Endothelial cell of umbilical vein (primary cell): ENCODE measurements at regions not wholly inside any gene's neighbourhood (a gene's known extent, or its start where the extent isn't known, plus 50 kb on each side); places are given as distances from the start of the nearest gene placed in this dataset.
"Not testable (repeated sequence)": the region's sequence is repeated elsewhere in the genome, so short reads cannot be mapped to it uniquely, and the experiment has no call there.

ENCODE experiments used
- BruUV-seq: library from RNA; stranded (reverse); fragments of 400-500 nt; replicated peaks from 2 replicates; lab custom pipeline; 2021; lab: Mats Ljungman, UMichigan
- CTCF ChIA-PET: fragments of 300-600, 350-600 bp; sonication (Branson Sonifier 250); formaldehyde crosslinking; loops from one replicate; lab custom pipeline; 2021; ENCODE audit warnings: antibody characterized with exemption, inconsistent platforms; lab: Charles Lee
- POLR2A ChIA-PET: fragments of 300-600, 350-600 bp; sonication (Branson Sonifier 250); formaldehyde crosslinking; loops from one replicate; lab custom pipeline; 2021; ENCODE audit warnings: antibody characterized with exemption, inconsistent platforms; lab: Charles Lee
- DNase-seq: peaks from one replicate; pipeline ENCODE4 v3.0.0-alpha.2; 2011; ENCODE audit warnings: low read depth, low spot score
- FAIRE-seq: peaks from 2 replicates; lab custom pipeline; 2011; peaks lifted over from hg19 to GRCh38; lab: Jason Lieb, UNC
- H2AFZ ChIP-seq: 2 replicates; pipeline ENCODE4 v1.6.0; 2012; ENCODE audit warnings: low read depth, low read length, control low read depth, inconsistent platforms
- H3K27ac ChIP-seq: 2 replicates; pipeline ENCODE4 v1.5.1; 2011; ENCODE audit warnings: low read depth, mild to moderate bottlenecking, control low read depth, low read length, moderate library complexity; ENCODE audit not compliant: insufficient read depth
- H3K27me3 ChIP-seq, 2 experiments: 2 replicates each; pipeline versions ENCODE4 v1.6.0 to v1.6.1; 2011; ENCODE audit warnings: low read length in 2 of 2, mixed read lengths in 1 of 2; ENCODE audit not compliant: control insufficient read depth in 2 of 2, insufficient read depth in 2 of 2
- H3K36me3 ChIP-seq, 2 experiments: 2 replicates in 1 of 2; 3 replicates in 1 of 2; pipeline ENCODE4 v1.5.1; 2011; ENCODE audit warnings: low read length in 2 of 2, mild to moderate bottlenecking in 1 of 2, moderate library complexity in 1 of 2; ENCODE audit not compliant: control insufficient read depth in 2 of 2, insufficient read depth in 2 of 2; ENCODE audit errors: extremely low read depth in 1 of 2
- H3K4me1 ChIP-seq: 3 replicates; pipeline ENCODE4 v1.5.1; 2011; ENCODE audit warnings: mild to moderate bottlenecking, low read length; ENCODE audit not compliant: control insufficient read depth, insufficient read depth; ENCODE audit errors: extremely low read depth
- H3K4me2 ChIP-seq: 2 replicates; pipeline ENCODE4 v1.6.1; 2011; ENCODE audit warnings: low read length, control low read depth, mixed read lengths; ENCODE audit not compliant: insufficient read depth
- H3K4me3 ChIP-seq, 3 experiments: fragments of 200-600 bp in 1 of 3; sonication (generic), shearing (Covaris generic) in 1 of 3; replicated peaks in 1 of 3; 2 replicates each; pipeline ENCODE4 v1.5.1; 2011 to 2016; ENCODE audit warnings: control low read depth in 3 of 3, low read length in 3 of 3, mild to moderate bottlenecking in 2 of 3, inconsistent platforms in 1 of 3, low read depth in 1 of 3, moderate library complexity in 1 of 3; ENCODE audit not compliant: insufficient read depth in 1 of 3
- H3K79me2 ChIP-seq: 2 replicates; pipeline ENCODE4 v1.6.0; 2012; ENCODE audit warnings: low read length, inconsistent platforms; ENCODE audit not compliant: control insufficient read depth, insufficient read depth
- H3K9ac ChIP-seq: replicated peaks from 2 replicates; pipeline ENCODE3; 2011; ENCODE audit warnings: low read length, control low read depth; ENCODE audit not compliant: insufficient read depth; ENCODE audit errors: extremely low read depth
- H3K9me1 ChIP-seq: replicated peaks from 3 replicates; pipeline ENCODE4 v1.6.0; 2011; ENCODE audit warnings: mild to moderate bottlenecking, low read length; ENCODE audit not compliant: control insufficient read depth, insufficient read depth; ENCODE audit errors: extremely low read depth
- H3K9me3 ChIP-seq: replicated peaks from 2 replicates; pipeline ENCODE4 v1.5.1; 2012; ENCODE audit warnings: low read length, inconsistent platforms; ENCODE audit not compliant: control insufficient read depth, insufficient read depth
- H4K20me1 ChIP-seq: replicated peaks from 2 replicates; pipeline ENCODE3; 2011; ENCODE audit warnings: mild to moderate bottlenecking, low read length; ENCODE audit not compliant: control insufficient read depth, insufficient read depth; ENCODE audit errors: extremely low read depth
- CTCF ChIP-seq, 2 donors: IDR thresholded peaks; 1 replicate in 1 of 2; 2 replicates in 1 of 2; pipeline ENCODE4 v1.5.1; 2011; ENCODE audit warnings: low read length in 2 of 2, mild to moderate bottlenecking in 2 of 2, moderate library complexity in 2 of 2, control low read depth in 1 of 2, inconsistent platforms in 1 of 2, low read depth in 1 of 2; ENCODE audit not compliant: insufficient read depth in 1 of 2; ENCODE audit errors: extremely low read depth in 1 of 2
- EZH2 ChIP-seq: IDR thresholded peaks from 2 replicates; pipeline ENCODE4 v1.6.1; 2012; ENCODE audit warnings: borderline replicate concordance, low read depth, mild to moderate bottlenecking, moderate library complexity, low read length, inconsistent platforms; ENCODE audit not compliant: severe bottlenecking
- FOS ChIP-seq: IDR thresholded peaks from 2 replicates; pipeline ENCODE4 v1.6.1; 2011; ENCODE audit warnings: mild to moderate bottlenecking, low read length, moderate library complexity, borderline replicate concordance; ENCODE audit not compliant: insufficient read depth
- GATA2 ChIP-seq: IDR thresholded peaks from 2 replicates; pipeline ENCODE4 v1.7.0; 2011; ENCODE audit warnings: low read depth, mild to moderate bottlenecking, moderate library complexity, mixed read lengths, low read length; ENCODE audit not compliant: insufficient read length, insufficient read depth
- JUN ChIP-seq: IDR thresholded peaks from 2 replicates; pipeline ENCODE4 v1.6.1; 2011; ENCODE audit warnings: borderline replicate concordance, low read depth; ENCODE audit not compliant: insufficient read length, insufficient read depth
- MAX ChIP-seq: IDR thresholded peaks from 2 replicates; pipeline ENCODE4 v1.6.1; 2011; ENCODE audit not compliant: insufficient read depth, insufficient read length
- MYC ChIP-seq: IDR thresholded peaks from one replicate; pipeline ENCODE4 v1.6.1; 2011; ENCODE audit warnings: mild to moderate bottlenecking, low read depth, low read length
- POLR2A ChIP-seq: IDR thresholded peaks from 2 replicates; pipeline ENCODE4 v1.6.1; 2012; ENCODE audit warnings: low read depth, mild to moderate bottlenecking, control low read depth, low read length
- POLR2AphosphoS5 ChIP-seq: IDR thresholded peaks from 2 replicates; pipeline ENCODE4 v1.6.1; 2012; ENCODE audit warnings: low read depth, mild to moderate bottlenecking, control low read depth, low read length, moderate library complexity; ENCODE audit not compliant: insufficient read depth
- dilution Hi-C: fragments of 300-500 bp; cut with MboI; formaldehyde crosslinking; loops from one replicate; pipeline ENCODE4 v1.15.0; 2019; ENCODE audit warnings: low sequenced_read_pairs; ENCODE audit not compliant: extremely low pct_ligation_motif_present
- intact Hi-C: fragments of 100-400 bp; cut with micrococcal nuclease; formaldehyde crosslinking; loops from one replicate; pipeline ENCODE4 v1.10.0; 2022

- no peak for FAIRE-seq
Measured at GRCh38 chr3:11909726-11910125, 63.0 kb upstream of the TAMM41 start.

GRCh38 chr3:11910216-11910930, 63.7 kb upstream of the TAMM41 start:
- FAIRE-seq, BruUV-seq: not testable (repeated sequence)

More at GRCh38 chr3:11909726-11910125, 63.0 kb upstream of the TAMM41 start:
- dilution Hi-C loops = no loop called here
- no TSS peak for BruUV-seq
- Histone ChIP-seq H3K9me1 (no peaks in the 10 kb centered on the region), H3K9ac (no peak overlapping the region), H3K9me3 (no peaks in the 10 kb centered on the region), H3K27me3 (no peaks in the 10 kb centered on the region), H3K4me1 (no peaks in the 10 kb centered on the region), H3K27ac (no peak overlapping the region), H3K4me2 (no peak overlapping the region), H3K79me2 (no peaks in the 10 kb centered on the region), H4K20me1 (no peaks in the 10 kb centered on the region), H2AFZ (no peak overlapping the region), H3K36me3 (no peaks in the 10 kb centered on the region), H3K4me3 (no peak overlapping the region)
- no peak for DNase-seq
- ChIA-PET POLR2A (no interaction called here), CTCF (no interaction called here)
- intact Hi-C loops = no loop called here
- TF ChIP-seq GATA2 (no peak), POLR2A (no peak), MYC (no peak), POLR2AphosphoS5 (no peak), EZH2 (no peak), FOS (no peak), JUN (no peak), MAX (no peak), CTCF (IDR thresholded peaks at IDR 0.05; ENCODE audit: extremely low read depth in 1 of 2, insufficient read depth in 1 of 2, low read depth in 1 of 2, low read length in 2 of 2) (no peak)

More at GRCh38 chr3:11910216-11910930, 63.7 kb upstream of the TAMM41 start:
- DNase-seq, H3K9ac ChIP-seq, H3K27ac ChIP-seq, dilution Hi-C loops, CTCF ChIA-PET, H3K4me3 ChIP-seq, POLR2A ChIA-PET, H3K4me1 ChIP-seq, H3K36me3 ChIP-seq, H3K9me3 ChIP-seq, H3K4me2 ChIP-seq, H3K27me3 ChIP-seq, H4K20me1 ChIP-seq, intact Hi-C loops, H2AFZ ChIP-seq, H3K79me2 ChIP-seq, H3K9me1 ChIP-seq: not testable (repeated sequence)
